ENCODE measurements at regions not wholly inside any gene's neighbourhood (a gene's known extent, or its start where the extent isn't known, plus 50 kb on each side); places are given as distances from the start of the nearest gene placed in this dataset.
A peak's percentile ranks its signal among the peaks of the same experiment; 100 is the strongest.

DNA sequence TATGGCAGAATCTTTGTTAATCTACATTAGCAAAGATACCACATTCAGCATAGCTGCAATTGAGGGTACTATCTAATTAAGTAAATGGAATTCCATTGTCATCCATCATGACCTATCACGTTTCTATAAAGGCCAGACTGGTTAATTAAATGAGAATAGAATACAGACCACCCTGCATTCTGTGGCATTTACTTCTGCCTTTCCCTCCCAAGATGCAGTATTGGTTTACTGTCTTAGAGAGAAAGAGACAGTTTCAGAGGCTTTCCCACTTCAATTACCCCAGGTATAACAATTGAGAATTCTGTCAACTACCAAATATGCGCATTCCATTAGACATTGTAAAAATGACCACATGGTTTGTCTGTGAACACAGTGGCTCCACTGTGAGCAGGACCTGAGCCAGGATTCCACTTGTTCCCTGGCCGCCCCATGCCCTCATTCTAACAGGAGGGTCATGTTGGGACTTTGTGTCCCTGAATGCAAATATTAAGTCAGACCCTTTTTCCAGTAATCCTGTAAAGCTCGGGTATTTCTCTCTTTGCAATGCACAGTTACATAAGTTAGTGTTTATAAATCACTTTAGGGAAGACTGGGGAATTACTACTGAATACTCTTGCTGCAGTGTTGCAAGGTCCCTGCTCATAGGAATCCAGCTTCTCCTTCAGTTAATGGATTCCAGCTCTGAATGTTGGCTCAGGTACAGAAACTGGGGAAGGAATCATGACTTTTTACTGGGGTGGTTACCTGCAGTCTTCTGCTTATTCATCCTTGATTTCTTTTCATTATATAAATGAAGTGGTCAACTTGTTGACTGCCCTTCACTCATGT, 261.0 kb downstream of the PDGFC start:
- H3K9me3 ChIP-seq, result no peaks in the 10 kb centered on the region
- no peaks in the 10 kb centered on the region for H3K36me3 ChIP-seq (replicated peaks in 1 of 2; ENCODE audit: insufficient read depth in 1 of 2, low read depth in 2 of 2)
- 66 to 68% methylated on average over 4 of the region's 4 CpGs for WGBS, 2 donors
- no peaks in the 10 kb centered on the region for H3K4me1 ChIP-seq
- H3K27me3 ChIP-seq, result no peaks in the 10 kb centered on the region
- DNase-seq (peak in 1 of 4 donors; percentile 23), ATAC-seq (peak; percentile 47)
- no peak for TF ChIP-seq POLR2A (IDR thresholded peaks at IDR 0.05)
- TF ChIP-seq, protein P1, sequence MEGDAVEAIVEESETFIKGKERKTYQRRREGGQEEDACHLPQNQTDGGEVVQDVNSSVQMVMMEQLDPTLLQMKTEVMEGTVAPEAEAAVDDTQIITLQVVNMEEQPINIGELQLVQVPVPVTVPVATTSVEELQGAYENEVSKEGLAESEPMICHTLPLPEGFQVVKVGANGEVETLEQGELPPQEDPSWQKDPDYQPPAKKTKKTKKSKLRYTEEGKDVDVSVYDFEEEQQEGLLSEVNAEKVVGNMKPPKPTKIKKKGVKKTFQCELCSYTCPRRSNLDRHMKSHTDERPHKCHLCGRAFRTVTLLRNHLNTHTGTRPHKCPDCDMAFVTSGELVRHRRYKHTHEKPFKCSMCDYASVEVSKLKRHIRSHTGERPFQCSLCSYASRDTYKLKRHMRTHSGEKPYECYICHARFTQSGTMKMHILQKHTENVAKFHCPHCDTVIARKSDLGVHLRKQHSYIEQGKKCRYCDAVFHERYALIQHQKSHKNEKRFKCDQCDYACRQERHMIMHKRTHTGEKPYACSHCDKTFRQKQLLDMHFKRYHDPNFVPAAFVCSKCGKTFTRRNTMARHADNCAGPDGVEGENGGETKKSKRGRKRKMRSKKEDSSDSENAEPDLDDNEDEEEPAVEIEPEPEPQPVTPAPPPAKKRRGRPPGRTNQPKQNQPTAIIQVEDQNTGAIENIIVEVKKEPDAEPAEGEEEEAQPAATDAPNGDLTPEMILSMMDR (IDR thresholded peaks at IDR 0.05), result no peak
- intact Hi-C loops (cut with DNase I), result no loop called here
- H3K27ac ChIP-seq, result no peak overlapping the region
- no peak overlapping the region for H3K4me3 ChIP-seq

DNA sequence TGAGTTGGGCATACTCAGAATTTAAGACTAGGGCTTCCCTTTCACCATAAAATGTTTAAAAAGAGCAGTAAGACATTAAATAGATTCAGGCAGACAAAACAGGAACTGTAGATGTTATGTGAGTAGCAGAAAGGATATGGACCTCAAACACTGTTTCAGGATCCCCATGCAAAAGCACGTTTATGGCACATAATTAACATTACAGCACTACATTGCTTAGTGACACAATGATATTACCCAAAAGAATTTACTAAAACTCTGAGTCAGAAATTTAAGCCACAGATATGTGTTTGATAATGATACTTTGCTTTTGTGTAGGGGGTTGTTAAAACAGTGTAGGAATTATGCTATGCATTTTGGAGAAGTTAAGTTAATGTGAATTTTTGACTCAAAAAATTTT, 266.3 kb downstream of the PDGFC start:
- Histone ChIP-seq H3K36me3 (replicated peaks in 1 of 2; ENCODE audit: insufficient read depth in 1 of 2, low read depth in 2 of 2) (no peaks in the 10 kb centered on the region), H3K9me3 (no peaks in the 10 kb centered on the region), H3K27ac (no peak overlapping the region), H3K4me1 (no peaks in the 10 kb centered on the region), H3K27me3 (no peaks in the 10 kb centered on the region), H3K4me3 (no peak overlapping the region)
- TF ChIP-seq, protein P1 (IDR thresholded peaks at IDR 0.05), result no peak
- TF ChIP-seq POLR2A (IDR thresholded peaks at IDR 0.05), result no peak
- intact Hi-C loops (cut with DNase I), result no loop called here
- WGBS, 2 donors, result 42 to 45% methylated on average over 1 of the region's 1 CpG
- ATAC-seq, result no peak
- no peak for DNase-seq

DNA sequence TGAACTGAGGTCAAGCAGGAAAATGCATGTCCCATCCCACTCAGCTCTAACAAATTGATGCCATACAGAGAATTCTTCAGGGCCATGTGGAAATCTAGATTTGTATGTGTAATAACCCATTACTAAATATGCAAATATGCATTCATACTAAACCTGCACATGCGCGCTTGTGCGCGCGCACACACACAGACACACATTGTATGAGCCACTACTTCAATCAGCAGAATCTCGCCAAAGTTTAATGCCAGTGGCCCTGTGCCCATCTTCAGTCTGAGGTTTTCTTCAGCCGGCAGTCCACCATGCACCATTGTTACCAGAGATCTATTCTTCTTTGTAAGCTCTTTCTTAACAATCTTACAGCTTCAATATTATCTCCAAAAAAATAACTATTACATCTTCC, 276.4 kb downstream of the PDGFC start:
- TF ChIP-seq POLR2A (IDR thresholded peaks at IDR 0.05), result no peak
- TF ChIP-seq, protein P1 (IDR thresholded peaks at IDR 0.05), result no peak
- intact Hi-C loops (cut with DNase I), result no loop called here
- Histone ChIP-seq H3K4me3 (no peak overlapping the region), H3K4me1 (peaks cover 8% of the 10 kb centered on the region), H3K36me3 (replicated peaks in 1 of 2; ENCODE audit: insufficient read depth in 1 of 2, low read depth in 2 of 2) (no peaks in the 10 kb centered on the region), H3K27me3 (no peaks in the 10 kb centered on the region), H3K27ac (no peak overlapping the region), H3K9me3 (no peaks in the 10 kb centered on the region)
- ATAC-seq, result no peak
- DNase-seq, result no peak
- 76 to 87% methylated on average over 7 of the region's 7 CpGs for WGBS, 2 donors

DNA sequence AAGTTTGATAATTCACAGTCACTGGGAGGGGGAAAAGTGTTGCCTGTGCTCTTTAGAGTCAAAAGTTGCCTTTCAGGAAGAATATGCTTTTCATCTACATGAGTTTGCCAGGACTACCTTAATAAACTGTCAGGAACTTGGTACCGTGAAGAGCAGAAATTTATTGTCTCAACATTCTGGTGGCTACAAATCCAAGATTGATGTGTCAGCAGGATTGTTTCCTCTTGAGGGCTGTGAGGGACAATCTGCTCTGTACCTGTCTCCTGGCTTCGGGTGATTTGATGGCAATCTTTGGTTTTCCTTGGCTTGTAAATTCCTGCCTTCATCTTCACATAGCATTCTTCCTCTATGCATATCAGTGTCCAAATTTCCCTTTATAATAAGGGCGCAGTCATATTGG, 277.2 kb downstream of the PDGFC start:
- no peak for DNase-seq

More for the DNA sequence above, 277.2 kb downstream of the PDGFC start:
- Histone ChIP-seq H3K9me3 (no peaks in the 10 kb centered on the region), H3K27ac (no peak overlapping the region), H3K4me3 (no peak overlapping the region), H3K36me3 (replicated peaks in 1 of 2; ENCODE audit: insufficient read depth in 1 of 2, low read depth in 2 of 2) (no peaks in the 10 kb centered on the region), H3K4me1 (peaks cover 8% of the 10 kb centered on the region), H3K27me3 (no peaks in the 10 kb centered on the region)
- intact Hi-C loops (cut with DNase I), result no loop called here
- TF ChIP-seq POLR2A (IDR thresholded peaks at IDR 0.05), result no peak
- TF ChIP-seq, protein P1 (IDR thresholded peaks at IDR 0.05), result no peak
- 47 to 59% methylated on average over 3 of the region's 3 CpGs for WGBS, 2 donors
- no peak for ATAC-seq

Data from body of pancreas (tissue), 4 donors.